GM21717 (cell line): ENCODE measurements at regions not wholly inside any gene's neighbourhood (a gene's known extent, or its start where the extent isn't known, plus 50 kb on each side); places are given as distances from the start of the nearest gene placed in this dataset.

ENCODE experiments used
- ATAC-seq: cut with Tn5 transposase; IDR thresholded peaks from one replicate; pipeline ENCODE4 v1.9.1; 2021; ENCODE audit warnings: mild to moderate bottlenecking, moderate library complexity; ENCODE audit not compliant: unreplicated experiment

DNA sequence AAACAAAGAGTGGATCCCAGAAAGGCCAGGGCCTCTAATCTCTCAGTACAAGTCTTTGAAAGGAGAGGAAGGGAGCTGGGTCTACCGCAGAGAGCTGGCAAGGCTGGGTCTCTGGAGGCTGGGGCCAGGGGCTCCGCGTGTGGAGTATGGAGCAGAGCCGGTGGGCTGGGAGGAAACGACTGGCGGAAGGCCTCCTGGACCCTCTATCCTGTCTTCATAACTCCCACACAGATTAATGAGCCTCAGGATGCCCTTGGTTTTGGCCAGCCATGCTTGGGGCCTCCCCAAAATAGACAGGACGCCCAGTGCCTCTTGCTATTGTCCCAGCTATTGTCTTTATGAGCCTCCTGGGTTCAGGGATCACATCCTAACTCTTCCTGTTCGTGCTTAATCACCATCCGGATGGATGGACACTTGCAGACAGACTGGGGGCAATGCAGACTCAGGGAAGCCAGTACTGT lies 306.4 kb downstream of the DHX35 start:
- ATAC-seq, result no peak

DNA sequence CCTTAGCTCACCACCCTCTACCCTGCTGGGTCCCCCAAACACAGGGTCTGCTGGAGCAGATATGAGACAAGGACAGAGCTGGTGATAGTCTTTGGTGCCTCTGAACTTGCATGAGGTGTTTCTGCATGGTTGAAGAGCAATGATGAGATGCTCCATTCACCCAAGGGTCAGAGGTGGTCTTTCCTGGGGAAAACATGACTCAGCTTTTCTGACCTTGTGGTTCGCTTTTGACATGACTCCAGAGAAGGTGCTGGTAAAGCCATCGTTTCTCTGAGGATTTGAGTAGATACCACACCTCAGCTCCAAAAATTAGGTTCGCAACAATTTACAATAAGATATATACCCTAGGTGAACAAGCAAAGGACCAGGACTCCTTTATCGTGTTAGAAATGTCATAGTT lies 304.8 kb downstream of the DHX35 start:
- ATAC-seq, result no peak

DNA sequence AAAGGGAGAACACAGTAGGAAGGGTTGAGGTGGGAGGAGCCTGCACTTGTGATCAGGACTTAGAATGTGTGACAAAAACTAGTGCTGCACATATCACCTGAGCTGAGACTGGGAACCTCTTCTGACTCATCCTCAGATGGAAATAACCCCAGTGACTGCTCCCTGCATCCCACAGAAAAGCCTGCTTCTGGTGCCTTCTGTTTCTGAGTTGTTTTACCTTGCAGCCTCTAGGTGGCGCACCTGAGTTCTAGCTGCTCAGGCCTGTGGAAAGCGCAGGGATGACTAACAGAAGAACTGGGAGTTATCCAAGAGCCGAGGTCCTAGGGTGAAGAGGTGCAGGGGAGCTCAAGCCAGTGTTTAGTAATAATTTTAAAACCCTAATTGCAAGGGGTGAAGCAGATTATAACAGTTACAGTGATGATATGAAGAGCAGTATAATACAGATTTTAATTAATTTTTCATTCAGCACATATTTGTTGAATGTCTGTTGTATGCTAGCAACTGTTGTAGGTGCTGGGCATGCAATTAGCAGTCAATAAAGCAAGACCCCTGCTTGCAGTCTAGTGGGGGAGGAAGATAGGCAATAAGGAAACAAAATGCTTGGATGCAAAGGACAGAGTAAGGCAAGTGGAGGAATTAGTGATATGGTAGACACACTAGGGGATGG lies 302.5 kb downstream of the DHX35 start:
- ATAC-seq, result peak; percentile 72

DNA sequence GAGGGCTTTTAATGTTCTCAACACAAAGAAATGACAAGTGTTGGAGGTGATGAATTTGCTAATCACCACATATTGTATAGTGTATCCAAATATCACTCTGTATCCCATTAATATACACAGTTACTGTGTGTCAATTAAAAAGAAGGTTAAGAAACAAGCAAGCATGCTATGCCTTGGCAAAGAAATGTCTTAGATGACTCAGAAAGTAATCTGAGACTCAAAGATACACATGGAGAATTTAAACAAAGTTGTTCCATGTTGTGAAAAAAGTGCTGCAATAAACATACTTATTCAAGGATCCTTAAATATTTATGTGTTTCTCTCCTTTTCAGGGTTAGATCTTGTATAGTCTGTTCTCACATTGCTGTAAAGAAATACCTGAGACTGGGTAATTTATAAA lies 300.9 kb downstream of the DHX35 start:
- no peak for ATAC-seq

DNA sequence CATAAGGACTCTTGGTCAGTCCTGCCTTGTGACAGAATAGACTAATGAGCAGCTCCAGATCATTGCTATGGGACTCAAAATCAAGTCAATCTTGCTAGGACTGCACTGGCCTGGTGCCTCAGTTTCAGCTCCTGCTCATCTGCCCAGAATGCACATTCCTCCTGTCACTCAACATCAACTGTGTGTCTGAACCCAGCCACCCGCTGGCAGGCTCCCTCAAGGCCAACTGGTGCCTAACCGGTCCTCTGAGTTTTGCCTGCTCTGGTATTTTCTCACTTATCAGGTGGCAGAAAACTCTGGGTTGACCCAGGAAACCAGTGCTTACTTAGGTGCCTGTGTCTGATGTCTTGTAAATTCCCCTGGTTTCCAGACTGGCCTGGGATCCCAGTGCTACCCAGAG lies 297.7 kb downstream of the DHX35 start:
- ATAC-seq, result no peak

DNA sequence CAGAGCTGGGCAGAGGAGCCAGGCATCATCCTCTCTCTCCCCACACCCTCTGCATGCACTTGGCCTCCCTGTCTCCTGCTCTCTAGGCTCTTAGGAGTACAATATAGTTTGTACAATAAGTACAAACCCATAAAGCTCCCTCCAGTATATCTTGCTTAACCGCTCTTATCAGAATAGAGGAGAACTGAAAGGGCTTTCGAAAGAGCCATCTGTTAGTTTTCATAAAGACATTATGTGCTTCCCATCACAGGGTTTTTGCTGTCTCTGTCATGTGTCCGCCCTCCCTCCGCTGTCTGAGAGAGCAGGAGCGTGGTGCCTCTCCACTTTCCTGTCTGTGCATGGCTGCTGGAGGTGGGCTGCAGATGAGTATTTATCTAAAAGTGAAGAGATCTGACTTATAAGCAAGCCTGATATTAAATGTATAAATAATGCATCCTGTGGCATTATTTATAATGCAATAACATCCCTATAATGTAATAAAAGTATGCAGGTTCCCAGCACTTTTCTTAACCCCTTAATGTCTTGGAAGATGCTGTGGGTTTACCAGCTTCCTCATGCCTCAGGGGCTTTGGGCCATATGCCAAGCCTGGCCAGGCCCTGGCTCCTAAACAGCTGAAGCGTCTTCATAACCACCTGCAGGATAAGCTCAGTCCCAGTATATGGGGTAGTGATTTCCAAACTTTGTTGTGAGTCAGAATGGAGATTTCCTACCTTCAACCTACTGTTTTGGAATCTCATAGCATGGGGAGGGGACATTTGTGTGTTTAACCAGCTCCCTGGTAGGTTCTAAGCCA lies 297.1 kb downstream of the DHX35 start:
- no peak for ATAC-seq

DNA sequence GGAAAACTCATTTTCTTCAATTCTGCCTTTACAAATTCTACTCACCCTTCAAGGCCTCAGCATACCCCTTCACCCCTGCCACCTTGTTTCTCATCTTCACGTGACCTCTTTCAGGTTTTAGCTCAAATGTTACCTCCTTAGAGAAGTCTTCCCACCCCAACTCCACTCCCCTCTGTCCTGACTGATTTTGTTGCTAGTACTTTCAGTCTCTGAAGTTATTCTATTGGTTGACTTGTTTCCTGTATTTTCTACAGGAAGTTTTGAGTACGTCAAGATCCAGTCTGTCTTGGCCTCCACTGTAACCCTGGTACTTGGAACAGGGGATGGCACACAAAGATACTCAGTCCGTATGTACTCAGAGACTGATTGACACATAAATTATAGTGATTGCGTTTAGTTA lies 296.1 kb downstream of the DHX35 start:
- ATAC-seq, result no peak

DNA sequence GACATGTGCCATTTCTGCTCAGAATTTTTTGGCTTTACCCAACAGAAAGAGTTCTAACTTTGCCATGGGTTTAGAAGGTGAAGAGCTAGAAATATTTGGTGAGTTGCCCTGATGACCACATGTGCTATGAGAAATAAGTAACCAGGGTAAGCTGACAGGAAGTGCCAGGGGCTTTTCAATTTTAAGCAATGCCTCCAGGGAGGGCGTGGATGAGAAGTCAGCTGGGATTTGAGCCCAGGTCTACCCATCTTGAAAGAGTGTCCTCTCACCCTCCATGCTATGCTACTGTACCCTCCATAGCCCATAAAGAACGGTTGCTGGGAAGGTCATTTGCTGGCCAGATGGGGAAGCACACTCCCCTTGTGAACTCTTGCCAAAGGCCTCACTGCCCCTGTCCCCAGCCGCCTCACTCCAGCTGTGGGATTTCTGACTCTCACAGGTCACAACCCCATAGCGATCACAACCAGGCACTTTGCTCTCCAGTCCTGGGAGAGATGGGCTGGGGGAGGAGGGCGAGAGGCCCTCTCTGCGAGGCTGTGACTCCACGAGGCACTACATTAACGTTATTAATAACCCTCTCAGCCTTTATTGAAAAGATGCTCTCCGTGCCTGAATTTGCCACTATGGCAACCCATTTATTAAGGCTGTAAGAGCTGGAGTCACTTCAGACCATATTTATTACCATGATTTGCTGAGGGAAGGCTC lies 291.1 kb downstream of the DHX35 start:
- ATAC-seq, result no peak

DNA sequence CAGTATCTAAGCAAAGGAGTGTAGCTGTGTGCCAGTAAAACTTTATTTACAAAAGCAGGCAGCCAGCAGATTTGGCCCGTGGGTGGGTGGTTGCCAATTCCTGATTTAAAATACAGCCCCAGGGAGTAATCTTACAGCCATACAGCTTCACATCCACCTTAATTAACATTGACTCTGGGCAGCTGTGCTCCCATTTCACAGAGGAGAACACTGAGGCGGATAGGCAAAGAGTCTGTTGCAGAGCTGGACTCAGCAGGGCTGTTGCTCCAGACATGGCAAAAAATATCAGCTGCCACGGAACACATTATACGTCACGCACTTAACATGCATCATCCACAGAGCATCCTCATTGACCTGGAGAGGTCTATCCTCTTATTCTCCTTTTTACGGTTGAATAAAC lies 289.9 kb downstream of the DHX35 start:
- no peak for ATAC-seq

DNA sequence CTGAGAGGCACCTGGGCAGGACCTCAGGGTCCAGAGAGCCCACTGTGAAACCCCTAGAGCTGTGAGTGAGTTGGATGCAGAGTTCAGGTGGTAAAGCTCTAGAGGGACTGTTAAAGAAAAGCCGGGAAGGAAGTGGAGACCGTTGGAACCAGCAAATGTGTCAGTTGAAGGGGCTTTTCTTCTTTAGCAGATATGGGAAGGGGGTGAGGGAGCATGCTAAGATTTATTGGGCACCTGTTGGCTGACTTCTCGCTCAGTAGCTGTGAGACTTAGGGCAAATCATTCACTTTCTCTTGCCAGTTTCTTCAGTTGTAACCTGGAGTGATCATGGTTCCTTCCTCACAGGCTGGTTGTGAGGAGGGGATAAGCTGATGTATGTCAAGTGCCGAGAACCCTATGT lies 287.7 kb downstream of the DHX35 start:
- ATAC-seq, result no peak

DNA sequence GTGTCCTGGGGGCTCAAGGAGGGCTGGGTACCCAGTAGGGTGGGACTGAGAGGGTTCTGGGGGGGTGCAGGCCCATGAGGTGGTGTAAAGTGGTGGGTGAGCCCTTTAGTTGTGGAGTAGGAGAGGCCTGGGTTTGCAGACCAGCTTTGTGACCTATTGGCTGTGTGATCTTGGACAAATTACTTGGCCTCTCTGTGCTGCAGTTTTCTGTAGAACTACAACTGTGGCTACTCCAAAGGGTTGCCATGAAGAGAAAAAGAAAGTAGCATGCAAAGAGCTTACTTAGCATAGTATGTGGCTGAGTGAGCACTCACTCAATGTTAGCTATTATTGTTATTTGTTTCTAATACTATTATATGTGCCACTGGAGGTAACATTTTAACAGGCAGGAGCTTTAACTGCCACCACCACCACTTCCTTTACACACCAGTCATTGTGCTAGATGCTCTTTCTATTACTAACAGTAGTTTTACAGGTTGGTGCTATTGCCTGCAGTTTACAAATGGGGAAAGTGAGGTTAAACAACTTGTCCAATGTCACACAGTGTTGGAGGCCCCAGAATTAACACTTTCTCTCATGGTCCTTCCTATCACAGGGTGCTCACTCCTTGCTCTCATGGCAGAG lies 286.8 kb downstream of the DHX35 start:
- no peak for ATAC-seq

DNA sequence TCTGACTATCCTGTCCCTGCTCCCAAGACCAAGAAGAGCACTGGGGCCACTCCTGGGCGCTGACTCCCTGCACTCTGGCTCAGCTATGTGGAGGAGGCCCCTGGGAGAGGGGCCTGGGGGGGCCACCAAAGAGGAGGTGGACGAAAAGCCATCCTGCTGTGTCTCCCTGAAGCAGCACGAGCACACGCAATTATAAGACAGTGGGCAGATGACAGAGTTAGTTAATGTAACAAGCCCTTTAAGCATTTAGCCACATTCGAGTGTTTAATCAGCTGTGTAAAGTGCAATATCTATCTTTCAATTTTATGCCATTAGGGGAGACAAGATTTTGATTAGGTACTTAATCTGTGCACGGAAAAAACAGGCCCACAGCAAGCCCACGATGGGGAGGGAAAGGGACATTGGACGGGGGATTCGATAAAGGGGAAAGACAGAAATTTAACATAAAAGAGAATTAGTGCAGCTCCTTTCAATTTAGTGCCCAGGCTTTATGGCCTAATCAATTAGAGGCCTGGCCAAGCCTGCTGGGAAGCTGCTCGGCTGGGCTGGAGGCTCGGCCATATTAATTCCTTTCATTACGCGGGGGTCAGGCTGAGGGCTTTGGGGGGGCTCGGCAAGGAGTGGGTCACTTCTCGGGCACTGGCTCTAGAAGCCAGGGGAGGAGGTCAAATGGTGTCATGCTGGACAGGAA lies 286.2 kb downstream of the DHX35 start:
- ATAC-seq, result no peak

DNA sequence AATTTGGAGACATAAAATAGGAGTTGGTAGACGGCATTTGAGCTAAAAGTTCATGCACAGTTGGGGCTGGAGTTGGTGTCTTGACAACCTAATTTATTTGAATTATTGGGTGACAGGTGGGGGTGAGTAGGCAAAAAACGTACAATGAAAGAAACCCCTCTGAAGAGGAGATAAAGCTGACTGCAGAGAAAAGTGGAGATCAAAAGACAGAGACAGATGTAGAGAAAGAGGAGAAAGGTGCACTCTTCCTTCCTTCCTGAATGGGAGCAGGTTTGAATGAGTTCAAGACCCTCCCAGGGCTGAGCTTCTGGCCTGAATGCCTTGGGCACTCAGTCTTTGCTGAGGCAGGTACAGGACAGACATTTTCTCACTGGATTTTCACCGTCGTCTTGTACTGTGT lies 284.3 kb downstream of the DHX35 start:
- no peak for ATAC-seq

DNA sequence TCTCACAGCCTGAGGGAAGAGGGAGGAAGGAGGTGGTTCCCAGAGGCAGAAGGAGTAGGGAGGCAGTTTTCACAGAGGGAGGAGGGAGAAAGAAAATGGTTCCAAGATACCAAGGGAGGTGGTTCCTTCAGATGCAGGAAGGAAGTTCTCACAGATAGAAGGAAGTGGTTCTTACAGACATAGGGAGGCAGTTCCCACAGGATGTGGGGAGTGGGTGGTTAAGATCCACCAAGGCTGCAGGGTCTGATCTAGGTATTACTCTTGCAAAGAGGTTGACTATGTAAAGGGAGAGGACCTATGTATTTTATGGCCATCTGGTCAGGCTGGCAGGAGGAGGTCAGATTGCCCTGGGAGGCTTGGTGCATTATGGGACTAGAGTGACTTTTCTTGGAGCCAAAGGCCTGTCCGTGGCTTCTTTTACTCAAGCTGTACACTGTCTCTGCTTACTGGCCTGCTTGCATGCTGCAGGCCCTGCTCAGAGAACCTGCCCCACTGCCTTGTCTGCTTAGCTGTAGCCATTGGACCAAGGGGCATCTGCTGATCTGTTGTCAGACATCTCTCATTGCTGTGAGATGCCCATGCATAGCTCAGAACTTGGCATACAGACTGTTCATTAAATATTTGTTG lies 283.7 kb downstream of the DHX35 start:
- no peak for ATAC-seq

DNA sequence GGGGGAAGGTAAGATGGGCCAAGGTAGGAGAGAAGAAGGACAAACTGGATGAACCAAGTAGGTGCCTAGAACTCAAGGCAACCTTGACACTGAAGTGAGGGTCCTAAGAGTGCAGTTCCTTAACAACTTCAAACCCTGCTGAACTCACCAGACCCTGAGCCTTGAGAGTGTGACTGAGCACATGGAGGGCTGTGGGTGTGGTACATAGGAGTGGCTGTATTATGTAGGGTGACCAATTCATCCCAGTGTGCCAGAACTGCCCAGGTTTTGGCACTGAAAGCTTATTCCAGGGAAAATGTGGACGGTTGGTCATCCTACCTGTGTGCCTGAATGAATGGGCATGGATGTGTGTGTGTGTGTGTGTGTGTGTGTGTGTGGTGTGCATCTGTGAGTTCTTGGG lies 281.8 kb downstream of the DHX35 start:
- no peak for ATAC-seq

DNA sequence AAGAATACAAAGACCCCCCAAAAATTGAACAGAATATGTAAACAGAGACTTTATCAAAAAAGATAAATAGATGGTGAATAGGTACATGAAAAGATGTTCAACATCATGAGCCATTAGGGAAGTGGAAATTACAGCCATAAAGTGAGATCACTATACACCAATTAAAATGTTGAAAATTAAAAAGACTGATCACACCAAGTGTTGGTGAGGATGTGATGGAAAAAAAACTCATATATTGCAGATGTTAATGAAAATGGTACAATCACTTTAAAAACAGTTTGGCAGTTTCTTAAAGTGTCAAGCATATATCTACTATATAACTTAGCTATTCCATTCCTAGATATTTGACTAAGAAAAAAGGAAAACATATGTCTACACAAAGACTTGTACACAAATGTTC lies 280.5 kb downstream of the DHX35 start:
- no peak for ATAC-seq

DNA sequence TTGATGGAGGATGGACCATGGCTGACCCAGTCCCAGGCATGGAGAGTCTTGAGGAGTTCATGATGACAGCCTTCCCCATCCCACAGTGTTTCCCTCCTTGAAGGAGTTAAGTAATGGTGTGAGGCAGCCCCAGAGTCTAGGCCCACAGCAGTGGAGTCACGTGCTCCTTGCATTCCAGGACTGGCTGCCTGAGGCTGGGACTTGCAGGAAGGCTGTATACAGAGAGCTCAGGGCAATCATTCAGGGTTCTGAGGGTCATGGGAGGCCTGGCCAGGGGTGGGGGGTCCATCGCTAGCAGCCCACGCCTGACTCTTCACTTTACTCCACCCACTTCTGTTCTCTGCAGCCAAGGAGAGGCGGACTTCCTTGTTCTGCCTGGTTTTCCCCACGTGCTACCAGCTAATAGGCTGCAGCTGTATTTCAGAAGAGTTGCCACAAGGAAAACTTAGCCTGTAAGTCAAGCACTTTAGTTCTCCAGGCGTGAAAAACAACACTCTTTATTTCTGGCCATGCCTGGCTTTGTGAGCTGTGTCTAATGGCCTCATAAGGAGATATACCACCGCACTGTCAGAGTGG lies 272.5 kb downstream of the DHX35 start:
- no peak for ATAC-seq

DNA sequence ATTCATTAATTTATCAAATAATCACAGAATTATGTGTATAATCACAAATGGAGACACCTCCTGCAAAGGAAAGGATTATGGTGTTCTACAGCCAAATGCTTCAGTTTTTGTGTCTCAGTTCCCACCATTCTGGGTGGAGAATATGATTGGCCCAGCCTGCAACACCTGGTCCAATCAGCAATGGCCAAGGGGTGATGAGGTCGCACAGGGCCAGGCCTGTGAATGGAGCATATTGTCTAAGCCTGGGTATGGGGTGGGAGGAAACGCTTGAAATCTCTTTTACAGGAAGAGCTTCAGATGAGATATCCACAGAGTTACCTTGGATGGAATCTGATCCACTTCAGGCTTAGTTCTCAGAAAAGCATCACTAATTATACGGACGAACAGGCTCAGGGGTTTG lies 271.6 kb downstream of the DHX35 start:
- ATAC-seq, result no peak

DNA sequence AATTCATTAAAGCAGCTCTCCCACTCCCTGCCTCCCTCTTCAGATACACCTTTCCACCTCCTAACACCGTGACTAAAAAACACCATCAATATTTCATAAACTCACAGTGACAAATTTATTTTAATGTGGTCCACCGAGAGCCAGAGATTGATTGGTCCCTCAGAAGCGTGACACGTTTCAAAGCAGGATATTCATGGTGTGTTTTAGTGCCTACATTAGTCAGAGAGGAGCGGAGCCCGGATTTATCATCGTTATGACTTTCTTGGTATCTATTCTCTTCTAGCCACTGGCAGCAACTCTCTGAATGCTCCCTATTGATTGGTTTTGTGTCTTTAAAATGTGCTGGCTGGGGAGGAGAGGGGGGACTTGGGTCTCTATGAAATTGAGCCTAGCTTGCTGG lies 265.3 kb downstream of the DHX35 start:
- ATAC-seq, result no peak

DNA sequence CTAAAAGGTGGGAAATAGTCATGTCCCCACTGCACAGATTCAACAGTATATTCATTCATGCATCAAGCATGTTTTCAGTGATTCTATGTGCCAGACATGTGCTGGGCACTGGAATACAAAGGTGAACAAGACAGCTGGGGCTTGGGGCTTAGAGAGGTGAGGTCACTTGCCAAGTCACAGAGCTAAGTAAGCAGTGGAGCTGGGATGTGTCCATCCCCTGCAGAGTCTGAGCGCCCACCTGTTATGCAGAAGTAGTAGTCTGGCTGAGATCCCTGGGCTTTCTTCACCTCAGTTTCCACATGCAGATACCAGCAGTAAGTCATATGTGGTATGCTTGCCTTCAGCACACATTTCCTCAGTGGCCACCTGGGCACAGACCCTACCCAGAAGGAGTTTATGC lies 263.8 kb downstream of the DHX35 start:
- no peak for ATAC-seq
